GM23248 (cell line): ENCODE measurements at regions not wholly inside any gene's neighbourhood (a gene's known extent, or its start where the extent isn't known, plus 50 kb on each side); places are given as distances from the start of the nearest gene placed in this dataset.
A peak's percentile ranks its signal among the peaks of the same experiment; 100 is the strongest.

Experiments
- DNase-seq: peaks from one replicate; pipeline ENCODE4 v3.0.0-alpha.2; 2015
- H2AFZ ChIP-seq: fragments of 200-600 bp; sonication (generic); 2 replicates; pipeline ENCODE4 v1.6.1; 2016; ENCODE audit warnings: antibody characterized with exemption
- H3F3A ChIP-seq: fragments of 200-600 bp; sonication (generic); 2 replicates; pipeline ENCODE4 v1.6.1; 2016; ENCODE audit warnings: mild to moderate bottlenecking, antibody characterized with exemption, mixed run types; ENCODE audit not compliant: insufficient read depth
- H3K27ac ChIP-seq: fragments of 200-600 bp; sonication (generic); 2 replicates; pipeline ENCODE4 v1.5.1; 2016; ENCODE audit warnings: mild to moderate bottlenecking
- H3K27me3 ChIP-seq: fragments of 200-600 bp; sonication (generic); replicated peaks from 2 replicates; pipeline ENCODE4 v1.6.1; 2016; ENCODE audit warnings: mild to moderate bottlenecking; ENCODE audit not compliant: insufficient read depth
- H3K36me3 ChIP-seq: fragments of 200-600 bp; sonication (generic); 2 replicates; pipeline ENCODE4 v1.6.1; 2016; ENCODE audit warnings: low read depth, mild to moderate bottlenecking
- H3K4me1 ChIP-seq: fragments of 200-600 bp; sonication (generic); 2 replicates; pipeline ENCODE4 v1.6.1; 2016; ENCODE audit warnings: mild to moderate bottlenecking; ENCODE audit not compliant: insufficient read depth
- H3K4me2 ChIP-seq: fragments of 200-600 bp; sonication (generic); one replicate; pipeline ENCODE4 v1.6.1; 2016; ENCODE audit warnings: mild to moderate bottlenecking; ENCODE audit not compliant: unreplicated experiment
- H3K4me3 ChIP-seq: fragments of 200-600 bp; sonication (generic); 2 replicates; pipeline ENCODE4 v1.5.1; 2016; ENCODE audit warnings: mild to moderate bottlenecking
- H3K79me2 ChIP-seq: fragments of 200-600 bp; sonication (generic); 2 replicates; pipeline ENCODE4 v1.6.1; 2016; ENCODE audit warnings: mild to moderate bottlenecking; ENCODE audit not compliant: insufficient read depth
- H3K9ac ChIP-seq: fragments of 200-600 bp; sonication (generic); 2 replicates; pipeline ENCODE4 v1.6.1; 2016; ENCODE audit warnings: mild to moderate bottlenecking
- H3K9me2 ChIP-seq: fragments of 200-600 bp; sonication (generic); 2 replicates; pipeline ENCODE4 v1.6.1; 2016; ENCODE audit warnings: mixed run types, mild to moderate bottlenecking, moderate library complexity; ENCODE audit not compliant: insufficient read depth
- H3K9me3 ChIP-seq: fragments of 200-600 bp; sonication (generic); one replicate; pipeline ENCODE4 v1.6.1; 2017; ENCODE audit warnings: low read depth
- H4K20me1 ChIP-seq: fragments of 200-600 bp; sonication (generic); 2 replicates; pipeline ENCODE4 v1.6.0; 2016; ENCODE audit not compliant: insufficient read depth
- EZH2 ChIP-seq: fragments of 200-600 bp; sonication (generic); IDR thresholded peaks from 2 replicates; pipeline ENCODE4 v1.6.1; 2018; ENCODE audit warnings: antibody characterized with exemption, mild to moderate bottlenecking; ENCODE audit not compliant: insufficient read depth, poor library complexity, severe bottlenecking
- EZH2phosphoT487 ChIP-seq: fragments of 200-600 bp; sonication (generic); IDR thresholded peaks from 2 replicates; pipeline ENCODE4 v1.6.1; 2018; ENCODE audit warnings: antibody characterized with exemption, moderate library complexity, mild to moderate bottlenecking, low read depth; ENCODE audit not compliant: insufficient read depth
- WGBS, 2 experiments: methylation state at CpG; one replicate each; pipeline ENCODE4 v1.1.6; 2015 to 2017; ENCODE audit warnings: low lambda C conversion rate in 2 of 2, low coverage in 1 of 2; ENCODE audit errors: missing lambda C conversion rate in 2 of 2; 5-methylcytosine and 5-hydroxymethylcytosine counted together
- in situ Hi-C: fragments of 300-500 bp; cut with MboI; formaldehyde crosslinking; loops from 2 replicates; pipeline ENCODE4 v1.15.0; 2020

- DNase-seq: no peak
- no peak for TF ChIP-seq EZH2phosphoT487
- no peak for TF ChIP-seq EZH2
- Histone ChIP-seq H3K9me3 (no peaks in the 10 kb centered on the region), H3K36me3 (no peaks in the 10 kb centered on the region), H3K9me2 (no peaks in the 10 kb centered on the region), H3F3A (peaks cover 40% of the 10 kb centered on the region), H3K9ac (no peak overlapping the region), H3K27ac (peak overlapping the region; percentile 85), H3K4me3 (no peak overlapping the region), H3K79me2 (no peaks in the 10 kb centered on the region), H2AFZ (no peak overlapping the region), H3K27me3 (no peaks in the 10 kb centered on the region), H3K4me2 (peak overlapping the region; percentile 35), H4K20me1 (no peaks in the 10 kb centered on the region), H3K4me1 (peaks cover 66% of the 10 kb centered on the region)
- 69 to 70% methylated on average over 7 of the region's 7 CpGs for WGBS, 2 experiments
- in situ Hi-C loops: no loop called here
These were observed 454.6 kb downstream of the MIAT start for GRCh38 chr22:27111796-27112672.

DNA sequence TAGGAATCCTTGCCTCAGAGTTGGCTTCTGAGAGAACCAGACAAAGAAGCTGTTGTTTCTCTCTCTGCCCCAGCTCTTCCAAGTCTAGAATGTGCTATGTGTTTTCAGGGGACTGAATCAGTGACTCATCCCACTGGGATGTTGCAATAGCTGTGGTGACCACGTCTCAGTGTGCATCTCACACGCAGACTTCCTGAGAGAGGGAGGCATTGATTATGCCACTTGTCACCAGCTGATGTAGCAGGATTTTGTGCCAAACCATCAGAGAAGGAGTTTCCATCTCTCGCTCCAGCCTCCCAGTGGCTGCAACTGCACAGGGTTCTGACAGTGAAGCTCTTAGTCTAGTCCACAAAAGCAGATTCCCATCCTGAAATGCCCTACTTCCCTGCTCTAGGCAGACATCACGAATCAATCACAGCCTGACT is 455.8 kb downstream of the MIAT start:
- Histone ChIP-seq H3K9ac (peak overlapping the region; percentile 55), H3K27me3 (no peaks in the 10 kb centered on the region), H3K4me3 (no peak overlapping the region), H3K9me3 (no peaks in the 10 kb centered on the region), H3K9me2 (no peaks in the 10 kb centered on the region), H3F3A (peaks cover 33% of the 10 kb centered on the region), H4K20me1 (no peaks in the 10 kb centered on the region), H2AFZ (no peak overlapping the region), H3K79me2 (no peaks in the 10 kb centered on the region), H3K36me3 (no peaks in the 10 kb centered on the region), H3K27ac (peak overlapping the region; percentile 85), H3K4me1 (peaks cover 55% of the 10 kb centered on the region), H3K4me2 (peak overlapping the region; percentile 35)
- 1 to 6% methylated on average over 4 of the region's 4 CpGs for WGBS, 2 experiments
- peak; percentile 95 for DNase-seq
- no peak for TF ChIP-seq EZH2phosphoT487
- no peak for TF ChIP-seq EZH2
- in situ Hi-C loops: no loop called here

GRCh38 chr22:27113641-27114040 is 456.3 kb downstream of the MIAT start:
- peaks cover 51% of the 10 kb centered on the region for H3K4me1 ChIP-seq
- H3K4me2 ChIP-seq: peak overlapping the region; percentile 9
- in situ Hi-C loops: no loop called here
- no peak overlapping the region for H2AFZ ChIP-seq
- H3K79me2 ChIP-seq: no peaks in the 10 kb centered on the region
- no peaks in the 10 kb centered on the region for H4K20me1 ChIP-seq
- no peaks in the 10 kb centered on the region for H3K27me3 ChIP-seq
- H3K27ac ChIP-seq: peak overlapping the region; percentile 85
- H3K9me3 ChIP-seq: no peaks in the 10 kb centered on the region
- H3K36me3 ChIP-seq: no peaks in the 10 kb centered on the region
- no peak for TF ChIP-seq EZH2phosphoT487
- TF ChIP-seq EZH2: no peak
- peak overlapping the region; percentile 51 for H3K9ac ChIP-seq
- no peak overlapping the region for H3K4me3 ChIP-seq
- peaks cover 33% of the 10 kb centered on the region for H3F3A ChIP-seq
- no peaks in the 10 kb centered on the region for H3K9me2 ChIP-seq
- peak; percentile 46 for DNase-seq

DNA sequence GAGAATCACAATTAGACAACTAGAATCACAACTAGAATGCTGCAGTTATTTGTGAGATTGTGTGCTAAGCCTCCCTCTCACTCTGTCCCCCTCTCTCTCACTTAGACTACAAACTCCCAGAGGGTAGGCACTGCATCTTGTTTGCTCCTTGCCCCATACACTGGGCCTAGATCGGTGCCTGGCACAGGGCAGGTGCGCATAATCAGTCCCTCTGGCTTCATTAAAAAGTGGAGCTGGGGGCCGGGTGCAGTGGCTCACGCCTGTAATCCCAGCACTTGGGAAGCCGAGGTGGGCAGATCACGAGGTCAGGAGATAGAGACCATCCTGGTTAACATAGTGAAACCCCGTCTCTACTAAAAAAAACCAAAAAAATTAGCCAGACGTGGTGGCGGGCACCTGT is 456.8 kb downstream of the MIAT start:
- Histone ChIP-seq H3K4me3 (no peak overlapping the region), H3K4me2 (no peak overlapping the region), H3F3A (peaks cover 33% of the 10 kb centered on the region), H3K27me3 (no peaks in the 10 kb centered on the region), H2AFZ (no peak overlapping the region), H4K20me1 (no peaks in the 10 kb centered on the region), H3K9me3 (no peaks in the 10 kb centered on the region), H3K36me3 (no peaks in the 10 kb centered on the region), H3K9me2 (no peaks in the 10 kb centered on the region), H3K79me2 (no peaks in the 10 kb centered on the region), H3K4me1 (peaks cover 50% of the 10 kb centered on the region), H3K9ac (no peak overlapping the region), H3K27ac (peak overlapping the region; percentile 85; the same call in 1 of the 2 replicates)
- TF ChIP-seq EZH2phosphoT487: no peak
- TF ChIP-seq EZH2: no peak
- WGBS, 2 experiments: 94 to 98% methylated on average over 5 to 9 of the region's 9 CpGs
- DNase-seq: no peak
- in situ Hi-C loops: no loop called here

- no peaks in the 10 kb centered on the region for H3K36me3 ChIP-seq
- DNase-seq: no peak
- 95 to 98% methylated on average over 2 of the region's 2 CpGs for WGBS, 2 experiments
- H3K79me2 ChIP-seq: no peaks in the 10 kb centered on the region
- no peaks in the 10 kb centered on the region for H3K9me3 ChIP-seq
- no peak overlapping the region for H3K9ac ChIP-seq
- no peak overlapping the region for H3K4me3 ChIP-seq
- no peak overlapping the region for H2AFZ ChIP-seq
- peaks cover 33% of the 10 kb centered on the region for H3F3A ChIP-seq
- in situ Hi-C loops: no loop called here
- TF ChIP-seq EZH2phosphoT487: no peak
- TF ChIP-seq EZH2: no peak
- H3K9me2 ChIP-seq: no peaks in the 10 kb centered on the region
- H3K4me1 ChIP-seq: peaks cover 50% of the 10 kb centered on the region
- H3K27me3 ChIP-seq: no peaks in the 10 kb centered on the region
- peak overlapping the region; percentile 62 for H3K27ac ChIP-seq
- H3K4me2 ChIP-seq: peak overlapping the region; percentile 43
- no peaks in the 10 kb centered on the region for H4K20me1 ChIP-seq
These were observed 458.0 kb downstream of the MIAT start for GRCh38 chr22:27115410-27115809.
